Endothelial cell of hepatic sinusoid (primary cell): ENCODE measurements at regions not wholly inside any gene's neighbourhood (a gene's known extent, or its start where the extent isn't known, plus 50 kb on each side); places are given as distances from the start of the nearest gene placed in this dataset.

Experiments
- in situ Hi-C: cut with HindIII; loops from 2 replicates; pipeline ENCODE4 v1.10.0; 2017; ENCODE audit warnings: low sequenced_read_pairs

GRCh38 chrX:45894864-45895645, 650.2 kb downstream of the ZNF674 start:
- in situ Hi-C loops, result no loop called here

GRCh38 chrX:45889471-45889870, 655.8 kb downstream of the ZNF674 start:
- in situ Hi-C loops, result no loop called here

- in situ Hi-C loops, result no loop called here
Measured at GRCh38 chrX:45888518-45888917, 656.7 kb downstream of the ZNF674 start.

GRCh38 chrX:45885931-45886330, 659.3 kb downstream of the ZNF674 start:
- in situ Hi-C loops, result no loop called here

GRCh38 chrX:45879512-45879911, 665.7 kb downstream of the ZNF674 start:
- in situ Hi-C loops, result no loop called here

GRCh38 chrX:45876206-45876605, 669.0 kb downstream of the ZNF674 start:
- in situ Hi-C loops, result no loop called here

GRCh38 chrX:45873781-45874180, 671.4 kb downstream of the ZNF674 start:
- in situ Hi-C loops, result no loop called here

- in situ Hi-C loops, result no loop called here
Measured at GRCh38 chrX:45872480-45872879, 671.8 kb upstream of the DIPK2B start.

GRCh38 chrX:45868425-45868824, 667.7 kb upstream of the DIPK2B start:
- in situ Hi-C loops, result no loop called here

- in situ Hi-C loops, result no loop called here
Measured at GRCh38 chrX:45862801-45863200, 662.1 kb upstream of the DIPK2B start.

- in situ Hi-C loops, result no loop called here
Measured at GRCh38 chrX:45860450-45860849, 659.8 kb upstream of the DIPK2B start.

GRCh38 chrX:45859407-45859806, 658.7 kb upstream of the DIPK2B start:
- in situ Hi-C loops, result no loop called here

- in situ Hi-C loops, result no loop called here
Measured at GRCh38 chrX:45852884-45853283, 652.2 kb upstream of the DIPK2B start.

- in situ Hi-C loops, result no loop called here
Measured at GRCh38 chrX:45851434-45851991, 650.8 kb upstream of the DIPK2B start.

- in situ Hi-C loops, result no loop called here
Measured at GRCh38 chrX:45850775-45851433, 650.2 kb upstream of the DIPK2B start.

- in situ Hi-C loops, result no loop called here
Measured at GRCh38 chrX:45850197-45850774, 649.6 kb upstream of the DIPK2B start.

GRCh38 chrX:45849261-45849862, 648.7 kb upstream of the DIPK2B start:
- in situ Hi-C loops, result no loop called here

GRCh38 chrX:45847961-45848360, 647.3 kb upstream of the DIPK2B start:
- in situ Hi-C loops, result no loop called here

- in situ Hi-C loops, result no loop called here
Measured at GRCh38 chrX:45846328-45846727, 645.7 kb upstream of the DIPK2B start.

- in situ Hi-C loops, result no loop called here
Measured at GRCh38 chrX:45845142-45845541, 644.5 kb upstream of the DIPK2B start.

GRCh38 chrX:45843518-45843917, 642.8 kb upstream of the DIPK2B start:
- in situ Hi-C loops, result no loop called here
